HL-60 (cell line): ENCODE measurements at regions not wholly inside any gene's neighbourhood (a gene's known extent, or its start where the extent isn't known, plus 50 kb on each side); places are given as distances from the start of the nearest gene placed in this dataset.
A peak's percentile ranks its signal among the peaks of the same experiment; 100 is the strongest.

Source experiments
- DNase-seq, 2 experiments: peaks; one replicate each; pipeline ENCODE4 v3.0.0-alpha.2; 2010 to 2020; ENCODE audit warnings: low read depth in 1 of 2, low spot score in 1 of 2
- H3K27ac ChIP-seq: fragments of 250-450 bp; sonication (Bioruptor Pico); replicated peaks from 2 replicates; pipeline ENCODE4 v1.5.1; 2020; ENCODE audit warnings: mild to moderate bottlenecking, moderate library complexity
- H3K27me3 ChIP-seq: fragments of 250-450 bp; sonication (Bioruptor Pico); 2 replicates; pipeline ENCODE4 v1.5.1; 2021; ENCODE audit warnings: mild to moderate bottlenecking, moderate library complexity; ENCODE audit not compliant: insufficient read depth, poor library complexity, severe bottlenecking
- H3K4me3 ChIP-seq: replicated peaks from 2 replicates; pipeline ENCODE4 v1.5.1; 2011; ENCODE audit warnings: mild to moderate bottlenecking, control low read depth, low read length; ENCODE audit not compliant: insufficient read depth
- GABPA ChIP-seq: IDR thresholded peaks from 2 replicates; pipeline ENCODE4 v1.6.1; 2012; ENCODE audit warnings: low read depth
- POLR2AphosphoS5 ChIP-seq: IDR thresholded peaks from 2 replicates; pipeline ENCODE4 v1.6.1; 2012; ENCODE audit warnings: low read depth
- SPI1 ChIP-seq: IDR thresholded peaks from 2 replicates; pipeline ENCODE4 v1.6.1; 2012; ENCODE audit warnings: low read depth, mild to moderate bottlenecking, borderline replicate concordance
- TF ChIP-seq, protein P1 (sequence below): IDR thresholded peaks from one replicate; pipeline ENCODE4 v1.5.1; 2011; ENCODE audit warnings: low read length, control low read depth, inconsistent platforms; ENCODE audit not compliant: insufficient read depth
- TF ChIP-seq, protein P2 (sequence below): IDR thresholded peaks from 2 replicates; pipeline ENCODE4 v1.6.1; 2012; ENCODE audit warnings: low read depth; ENCODE audit not compliant: insufficient replicate concordance

- Histone ChIP-seq H3K4me3 (no peak overlapping the region), H3K27me3 (no peaks in the 10 kb centered on the region), H3K27ac (no peak overlapping the region)
- TF ChIP-seq GABPA = no peak
- TF ChIP-seq, protein P1, sequence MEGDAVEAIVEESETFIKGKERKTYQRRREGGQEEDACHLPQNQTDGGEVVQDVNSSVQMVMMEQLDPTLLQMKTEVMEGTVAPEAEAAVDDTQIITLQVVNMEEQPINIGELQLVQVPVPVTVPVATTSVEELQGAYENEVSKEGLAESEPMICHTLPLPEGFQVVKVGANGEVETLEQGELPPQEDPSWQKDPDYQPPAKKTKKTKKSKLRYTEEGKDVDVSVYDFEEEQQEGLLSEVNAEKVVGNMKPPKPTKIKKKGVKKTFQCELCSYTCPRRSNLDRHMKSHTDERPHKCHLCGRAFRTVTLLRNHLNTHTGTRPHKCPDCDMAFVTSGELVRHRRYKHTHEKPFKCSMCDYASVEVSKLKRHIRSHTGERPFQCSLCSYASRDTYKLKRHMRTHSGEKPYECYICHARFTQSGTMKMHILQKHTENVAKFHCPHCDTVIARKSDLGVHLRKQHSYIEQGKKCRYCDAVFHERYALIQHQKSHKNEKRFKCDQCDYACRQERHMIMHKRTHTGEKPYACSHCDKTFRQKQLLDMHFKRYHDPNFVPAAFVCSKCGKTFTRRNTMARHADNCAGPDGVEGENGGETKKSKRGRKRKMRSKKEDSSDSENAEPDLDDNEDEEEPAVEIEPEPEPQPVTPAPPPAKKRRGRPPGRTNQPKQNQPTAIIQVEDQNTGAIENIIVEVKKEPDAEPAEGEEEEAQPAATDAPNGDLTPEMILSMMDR = peak; percentile 38
- no peak for TF ChIP-seq POLR2AphosphoS5
- DNase-seq = peak; percentile 1 to 39
Measured at GRCh38 chr6:103122766-103123601, 1729.5 kb downstream of the GRIK2 start.

DNA sequence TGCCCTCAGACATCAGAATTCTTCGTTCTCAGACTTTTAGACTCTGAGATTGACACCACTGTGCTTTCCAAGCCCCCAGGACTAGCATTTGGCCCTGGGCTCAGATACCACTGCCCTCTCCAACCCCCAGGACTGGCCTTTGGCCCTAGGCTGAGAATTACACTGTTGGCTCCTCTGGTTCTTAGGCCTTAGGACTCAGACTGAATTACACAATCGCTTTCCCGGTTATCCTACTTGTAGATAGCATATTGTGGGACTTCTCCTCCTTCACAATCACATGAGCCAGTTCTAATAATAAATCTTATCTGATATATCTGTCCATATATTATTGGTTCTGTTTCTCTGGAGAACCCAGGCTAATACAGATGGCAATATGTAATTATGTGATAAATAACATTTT lies 1725.5 kb downstream of the GRIK2 start:
- Histone ChIP-seq H3K27me3 (no peaks in the 10 kb centered on the region), H3K27ac (no peak overlapping the region), H3K4me3 (no peak overlapping the region)
- DNase-seq = no peak
- TF ChIP-seq POLR2AphosphoS5 = no peak
- TF ChIP-seq SPI1 = no peak
- no peak for TF ChIP-seq GABPA
- TF ChIP-seq, protein P1 = no peak
- TF ChIP-seq, protein P2, sequence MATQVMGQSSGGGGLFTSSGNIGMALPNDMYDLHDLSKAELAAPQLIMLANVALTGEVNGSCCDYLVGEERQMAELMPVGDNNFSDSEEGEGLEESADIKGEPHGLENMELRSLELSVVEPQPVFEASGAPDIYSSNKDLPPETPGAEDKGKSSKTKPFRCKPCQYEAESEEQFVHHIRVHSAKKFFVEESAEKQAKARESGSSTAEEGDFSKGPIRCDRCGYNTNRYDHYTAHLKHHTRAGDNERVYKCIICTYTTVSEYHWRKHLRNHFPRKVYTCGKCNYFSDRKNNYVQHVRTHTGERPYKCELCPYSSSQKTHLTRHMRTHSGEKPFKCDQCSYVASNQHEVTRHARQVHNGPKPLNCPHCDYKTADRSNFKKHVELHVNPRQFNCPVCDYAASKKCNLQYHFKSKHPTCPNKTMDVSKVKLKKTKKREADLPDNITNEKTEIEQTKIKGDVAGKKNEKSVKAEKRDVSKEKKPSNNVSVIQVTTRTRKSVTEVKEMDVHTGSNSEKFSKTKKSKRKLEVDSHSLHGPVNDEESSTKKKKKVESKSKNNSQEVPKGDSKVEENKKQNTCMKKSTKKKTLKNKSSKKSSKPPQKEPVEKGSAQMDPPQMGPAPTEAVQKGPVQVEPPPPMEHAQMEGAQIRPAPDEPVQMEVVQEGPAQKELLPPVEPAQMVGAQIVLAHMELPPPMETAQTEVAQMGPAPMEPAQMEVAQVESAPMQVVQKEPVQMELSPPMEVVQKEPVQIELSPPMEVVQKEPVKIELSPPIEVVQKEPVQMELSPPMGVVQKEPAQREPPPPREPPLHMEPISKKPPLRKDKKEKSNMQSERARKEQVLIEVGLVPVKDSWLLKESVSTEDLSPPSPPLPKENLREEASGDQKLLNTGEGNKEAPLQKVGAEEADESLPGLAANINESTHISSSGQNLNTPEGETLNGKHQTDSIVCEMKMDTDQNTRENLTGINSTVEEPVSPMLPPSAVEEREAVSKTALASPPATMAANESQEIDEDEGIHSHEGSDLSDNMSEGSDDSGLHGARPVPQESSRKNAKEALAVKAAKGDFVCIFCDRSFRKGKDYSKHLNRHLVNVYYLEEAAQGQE = no peak

DNA sequence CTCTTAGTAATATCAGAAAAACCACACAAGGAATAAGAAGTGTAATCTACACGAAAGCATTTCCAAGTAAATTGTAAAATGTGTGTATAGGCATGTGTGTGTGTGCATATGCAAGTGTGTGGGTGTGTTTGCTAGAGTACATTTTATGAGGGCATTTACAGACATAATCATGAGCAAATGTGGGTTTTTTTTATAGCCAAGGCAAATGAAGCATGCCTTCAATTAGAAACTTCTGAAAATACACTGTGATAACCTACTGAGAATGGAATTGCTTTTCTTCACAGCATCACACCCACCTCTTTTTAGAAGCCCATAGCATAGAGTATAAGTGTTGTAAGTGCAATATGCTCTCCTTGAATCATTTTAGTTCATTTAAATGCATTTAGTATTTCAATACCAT lies 1721.1 kb downstream of the GRIK2 start:
- H3K27me3 ChIP-seq = no peaks in the 10 kb centered on the region
- TF ChIP-seq, protein P1 = no peak
- TF ChIP-seq SPI1 = no peak
- no peak for TF ChIP-seq GABPA
- no peak for TF ChIP-seq POLR2AphosphoS5
- TF ChIP-seq, protein P2 = no peak
- H3K27ac ChIP-seq = no peak overlapping the region
- no peak for DNase-seq
- H3K4me3 ChIP-seq = no peak overlapping the region

- no peak overlapping the region for H3K27ac ChIP-seq
- TF ChIP-seq SPI1 (no peak), GABPA (no peak), POLR2AphosphoS5 (no peak)
- TF ChIP-seq, protein P2 = no peak
- TF ChIP-seq, protein P1 = no peak
- no peaks in the 10 kb centered on the region for H3K27me3 ChIP-seq
- no peak for DNase-seq
- no peak overlapping the region for H3K4me3 ChIP-seq
Measured at GRCh38 chr6:103113416-103113815, 1719.9 kb downstream of the GRIK2 start.
